Dermis microvascular lymphatic vessel endothelial cell (primary cell): ENCODE measurements at regions not wholly inside any gene's neighbourhood (a gene's known extent, or its start where the extent isn't known, plus 50 kb on each side); places are given as distances from the start of the nearest gene placed in this dataset.

ENCODE experiments used
- DNase-seq, 2 donors: peaks; one replicate each; pipeline versions ENCODE4 v3.0.0 to v3.0.0-alpha.2; 2010; ENCODE audit warnings: low read depth in 2 of 2

- no peak for DNase-seq
Measured at GRCh38 chr2:204321027-204321800, 224.1 kb upstream of the PARD3B start.

GRCh38 chr2:204321910-204322751 lies 223.1 kb upstream of the PARD3B start:
- DNase-seq, result peak; percentile 98 to 99

GRCh38 chr2:204325468-204325867 lies 219.8 kb upstream of the PARD3B start:
- peak; percentile 77 to 90 for DNase-seq

GRCh38 chr2:204328373-204328772 lies 216.9 kb upstream of the PARD3B start:
- no peak for DNase-seq

GRCh38 chr2:204329016-204329415 lies 216.3 kb upstream of the PARD3B start:
- no peak for DNase-seq

GRCh38 chr2:204329532-204329931 lies 215.7 kb upstream of the PARD3B start:
- DNase-seq, result no peak

GRCh38 chr2:204331180-204331579 lies 214.1 kb upstream of the PARD3B start:
- DNase-seq, result no peak

GRCh38 chr2:204331988-204332387 lies 213.3 kb upstream of the PARD3B start:
- DNase-seq, result no peak

- DNase-seq, result no peak
Measured at GRCh38 chr2:204332706-204333105, 212.6 kb upstream of the PARD3B start.

- DNase-seq, result no peak
Measured at GRCh38 chr2:204333861-204334260, 211.4 kb upstream of the PARD3B start.

- DNase-seq, result no peak
Measured at GRCh38 chr2:204335451-204336058, 209.7 kb upstream of the PARD3B start.

GRCh38 chr2:204336153-204336744 lies 209.0 kb upstream of the PARD3B start:
- no peak for DNase-seq

- DNase-seq, result no peak
Measured at GRCh38 chr2:204337638-204338037, 207.6 kb upstream of the PARD3B start.

- no peak for DNase-seq
Measured at GRCh38 chr2:204339212-204339715, 206.0 kb upstream of the PARD3B start.

GRCh38 chr2:204340511-204340910 lies 204.8 kb upstream of the PARD3B start:
- no peak for DNase-seq

- DNase-seq, result no peak
Measured at GRCh38 chr2:204341887-204342276, 203.4 kb upstream of the PARD3B start.

- no peak for DNase-seq
Measured at GRCh38 chr2:204343685-204344084, 201.6 kb upstream of the PARD3B start.

- DNase-seq, result no peak
Measured at GRCh38 chr2:204344119-204344518, 201.2 kb upstream of the PARD3B start.

- no peak for DNase-seq
Measured at GRCh38 chr2:204346906-204347305, 198.4 kb upstream of the PARD3B start.

- DNase-seq, result no peak
Measured at GRCh38 chr2:204353823-204354222, 191.5 kb upstream of the PARD3B start.

GRCh38 chr2:204354442-204354856 lies 190.8 kb upstream of the PARD3B start:
- no peak for DNase-seq

GRCh38 chr2:204355688-204356087 lies 189.6 kb upstream of the PARD3B start:
- no peak for DNase-seq
